Endothelial cell of umbilical vein (primary cell): ENCODE measurements at regions not wholly inside any gene's neighbourhood (a gene's known extent, or its start where the extent isn't known, plus 50 kb on each side); places are given as distances from the start of the nearest gene placed in this dataset.

Experiments
- BruUV-seq: library from RNA; stranded (reverse); fragments of 400-500 nt; replicated peaks from 2 replicates; lab custom pipeline; 2021; lab: Mats Ljungman, UMichigan
- CTCF ChIA-PET: fragments of 300-600, 350-600 bp; sonication (Branson Sonifier 250); formaldehyde crosslinking; loops from one replicate; lab custom pipeline; 2021; ENCODE audit warnings: antibody characterized with exemption, inconsistent platforms; lab: Charles Lee
- POLR2A ChIA-PET: fragments of 300-600, 350-600 bp; sonication (Branson Sonifier 250); formaldehyde crosslinking; loops from one replicate; lab custom pipeline; 2021; ENCODE audit warnings: antibody characterized with exemption, inconsistent platforms; lab: Charles Lee
- DNase-seq: peaks from one replicate; pipeline ENCODE4 v3.0.0-alpha.2; 2011; ENCODE audit warnings: low read depth, low spot score
- FAIRE-seq: peaks from 2 replicates; lab custom pipeline; 2011; peaks lifted over from hg19 to GRCh38; lab: Jason Lieb, UNC
- H2AFZ ChIP-seq: 2 replicates; pipeline ENCODE4 v1.6.0; 2012; ENCODE audit warnings: low read depth, low read length, control low read depth, inconsistent platforms
- H3K27ac ChIP-seq: 2 replicates; pipeline ENCODE4 v1.5.1; 2011; ENCODE audit warnings: low read depth, mild to moderate bottlenecking, control low read depth, low read length, moderate library complexity; ENCODE audit not compliant: insufficient read depth
- H3K27me3 ChIP-seq, 2 experiments: 2 replicates each; pipeline versions ENCODE4 v1.6.0 to v1.6.1; 2011; ENCODE audit warnings: low read length in 2 of 2, mixed read lengths in 1 of 2; ENCODE audit not compliant: control insufficient read depth in 2 of 2, insufficient read depth in 2 of 2
- H3K36me3 ChIP-seq, 2 experiments: 2 replicates in 1 of 2; 3 replicates in 1 of 2; pipeline ENCODE4 v1.5.1; 2011; ENCODE audit warnings: low read length in 2 of 2, mild to moderate bottlenecking in 1 of 2, moderate library complexity in 1 of 2; ENCODE audit not compliant: control insufficient read depth in 2 of 2, insufficient read depth in 2 of 2; ENCODE audit errors: extremely low read depth in 1 of 2
- H3K4me1 ChIP-seq: 3 replicates; pipeline ENCODE4 v1.5.1; 2011; ENCODE audit warnings: mild to moderate bottlenecking, low read length; ENCODE audit not compliant: control insufficient read depth, insufficient read depth; ENCODE audit errors: extremely low read depth
- H3K4me2 ChIP-seq: 2 replicates; pipeline ENCODE4 v1.6.1; 2011; ENCODE audit warnings: low read length, control low read depth, mixed read lengths; ENCODE audit not compliant: insufficient read depth
- H3K4me3 ChIP-seq, 3 experiments: fragments of 200-600 bp in 1 of 3; sonication (generic), shearing (Covaris generic) in 1 of 3; replicated peaks in 1 of 3; 2 replicates each; pipeline ENCODE4 v1.5.1; 2011 to 2016; ENCODE audit warnings: control low read depth in 3 of 3, low read length in 3 of 3, mild to moderate bottlenecking in 2 of 3, inconsistent platforms in 1 of 3, low read depth in 1 of 3, moderate library complexity in 1 of 3; ENCODE audit not compliant: insufficient read depth in 1 of 3
- H3K79me2 ChIP-seq: 2 replicates; pipeline ENCODE4 v1.6.0; 2012; ENCODE audit warnings: low read length, inconsistent platforms; ENCODE audit not compliant: control insufficient read depth, insufficient read depth
- H3K9ac ChIP-seq: replicated peaks from 2 replicates; pipeline ENCODE3; 2011; ENCODE audit warnings: low read length, control low read depth; ENCODE audit not compliant: insufficient read depth; ENCODE audit errors: extremely low read depth
- H3K9me1 ChIP-seq: replicated peaks from 3 replicates; pipeline ENCODE4 v1.6.0; 2011; ENCODE audit warnings: mild to moderate bottlenecking, low read length; ENCODE audit not compliant: control insufficient read depth, insufficient read depth; ENCODE audit errors: extremely low read depth
- H3K9me3 ChIP-seq: replicated peaks from 2 replicates; pipeline ENCODE4 v1.5.1; 2012; ENCODE audit warnings: low read length, inconsistent platforms; ENCODE audit not compliant: control insufficient read depth, insufficient read depth
- H4K20me1 ChIP-seq: replicated peaks from 2 replicates; pipeline ENCODE3; 2011; ENCODE audit warnings: mild to moderate bottlenecking, low read length; ENCODE audit not compliant: control insufficient read depth, insufficient read depth; ENCODE audit errors: extremely low read depth
- EZH2 ChIP-seq: IDR thresholded peaks from 2 replicates; pipeline ENCODE4 v1.6.1; 2012; ENCODE audit warnings: borderline replicate concordance, low read depth, mild to moderate bottlenecking, moderate library complexity, low read length, inconsistent platforms; ENCODE audit not compliant: severe bottlenecking
- FOS ChIP-seq: IDR thresholded peaks from 2 replicates; pipeline ENCODE4 v1.6.1; 2011; ENCODE audit warnings: mild to moderate bottlenecking, low read length, moderate library complexity, borderline replicate concordance; ENCODE audit not compliant: insufficient read depth
- GATA2 ChIP-seq: IDR thresholded peaks from 2 replicates; pipeline ENCODE4 v1.7.0; 2011; ENCODE audit warnings: low read depth, mild to moderate bottlenecking, moderate library complexity, mixed read lengths, low read length; ENCODE audit not compliant: insufficient read length, insufficient read depth
- JUN ChIP-seq: IDR thresholded peaks from 2 replicates; pipeline ENCODE4 v1.6.1; 2011; ENCODE audit warnings: borderline replicate concordance, low read depth; ENCODE audit not compliant: insufficient read length, insufficient read depth
- MYC ChIP-seq: IDR thresholded peaks from one replicate; pipeline ENCODE4 v1.6.1; 2011; ENCODE audit warnings: mild to moderate bottlenecking, low read depth, low read length
- POLR2A ChIP-seq: IDR thresholded peaks from 2 replicates; pipeline ENCODE4 v1.6.1; 2012; ENCODE audit warnings: low read depth, mild to moderate bottlenecking, control low read depth, low read length
- POLR2AphosphoS5 ChIP-seq: IDR thresholded peaks from 2 replicates; pipeline ENCODE4 v1.6.1; 2012; ENCODE audit warnings: low read depth, mild to moderate bottlenecking, control low read depth, low read length, moderate library complexity; ENCODE audit not compliant: insufficient read depth
- dilution Hi-C: fragments of 300-500 bp; cut with MboI; formaldehyde crosslinking; loops from one replicate; pipeline ENCODE4 v1.15.0; 2019; ENCODE audit warnings: low sequenced_read_pairs; ENCODE audit not compliant: extremely low pct_ligation_motif_present
- intact Hi-C: fragments of 100-400 bp; cut with micrococcal nuclease; formaldehyde crosslinking; loops from one replicate; pipeline ENCODE4 v1.10.0; 2022
- TF ChIP-seq, protein P1 (sequence below): IDR thresholded peaks from 2 replicates; pipeline ENCODE4 v1.6.1; 2011; ENCODE audit not compliant: insufficient read depth, insufficient read length
- TF ChIP-seq, protein P2 (sequence below), 2 donors: IDR thresholded peaks; 1 replicate in 1 of 2; 2 replicates in 1 of 2; pipeline ENCODE4 v1.5.1; 2011; ENCODE audit warnings: low read length in 2 of 2, mild to moderate bottlenecking in 2 of 2, moderate library complexity in 2 of 2, control low read depth in 1 of 2, inconsistent platforms in 1 of 2, low read depth in 1 of 2; ENCODE audit not compliant: insufficient read depth in 1 of 2; ENCODE audit errors: extremely low read depth in 1 of 2

DNA sequence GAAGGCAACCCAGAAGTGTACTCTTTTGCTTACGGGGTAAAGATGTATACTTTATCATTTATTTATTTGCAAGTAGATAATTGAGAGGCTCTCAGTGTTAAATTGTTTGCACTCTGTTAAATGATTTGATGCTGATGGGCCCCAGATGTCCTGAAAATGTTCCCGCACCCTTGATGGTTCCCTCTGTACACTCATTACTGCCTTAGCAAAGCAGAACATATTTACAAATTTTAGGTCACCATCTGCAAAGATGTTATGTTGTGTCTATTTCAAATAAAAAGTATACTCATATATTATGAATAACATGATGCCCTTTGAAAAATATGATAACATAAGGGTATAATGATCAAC lies 240.5 kb upstream of the SNX7 start:
- Histone ChIP-seq H4K20me1 (no peaks in the 10 kb centered on the region), H3K36me3 (no peaks in the 10 kb centered on the region), H3K4me3 (no peak overlapping the region), H2AFZ (no peak overlapping the region), H3K27me3 (no peaks in the 10 kb centered on the region), H3K4me2 (no peak overlapping the region), H3K4me1 (peaks cover 13% of the 10 kb centered on the region), H3K9me3 (no peaks in the 10 kb centered on the region), H3K79me2 (no peaks in the 10 kb centered on the region), H3K9ac (no peak overlapping the region), H3K27ac (no peak overlapping the region), H3K9me1 (no peaks in the 10 kb centered on the region)
- ChIA-PET POLR2A (no interaction called here), CTCF (interaction anchor here (1.2 kb wide), 1 partner anchor 15 kb away, joined by 3 read pairs; no protein-coding TSS in a partner anchor)
- FAIRE-seq = no peak
- TF ChIP-seq EZH2 = no peak
- dilution Hi-C loops = no loop called here
- no TSS peak for BruUV-seq
- intact Hi-C loops = no loop called here
- no peak for DNase-seq

DNA sequence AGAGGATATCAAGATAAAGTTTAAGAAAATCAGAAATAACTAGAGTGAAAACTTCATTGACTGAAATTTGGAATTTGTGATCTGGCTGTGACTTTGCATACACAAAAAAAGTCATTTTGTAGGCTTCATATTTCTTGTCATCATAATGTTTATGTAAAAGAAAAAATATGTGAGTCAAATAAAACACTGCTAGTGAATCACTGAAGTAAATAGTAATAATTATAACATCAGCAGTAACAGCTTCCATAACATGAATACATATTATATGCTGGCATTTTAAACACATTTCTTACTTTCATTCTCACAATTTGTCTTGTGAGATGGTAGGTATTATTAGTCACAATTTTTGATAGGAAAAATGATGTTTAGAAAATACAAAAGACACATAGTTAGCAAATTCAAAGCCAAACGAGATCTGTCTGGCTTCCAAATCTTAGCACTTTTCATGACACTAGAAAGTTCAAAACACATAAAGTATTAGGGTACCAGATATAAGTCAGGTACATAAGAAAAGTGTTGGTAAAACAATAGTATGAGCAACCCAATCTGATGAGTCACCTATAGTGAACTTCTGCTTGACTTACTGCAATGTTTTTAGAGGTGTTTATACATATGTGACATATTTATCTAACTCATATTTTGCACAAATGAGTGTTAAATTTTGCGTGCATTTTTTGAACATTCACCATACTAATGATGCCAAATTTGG lies 241.0 kb upstream of the SNX7 start:
- ChIA-PET CTCF (interaction anchor here (1.2 kb wide), 1 partner anchor 15 kb away, joined by 3 read pairs; no protein-coding TSS in a partner anchor), POLR2A (no interaction called here)
- FAIRE-seq (peak; percentile 70), DNase-seq (peak; percentile 56)
- H3K36me3 ChIP-seq = no peaks in the 10 kb centered on the region
- peaks cover 13% of the 10 kb centered on the region for H3K4me1 ChIP-seq
- H3K27ac ChIP-seq = peak overlapping the region; percentile 29
- H3K9ac ChIP-seq = no peak overlapping the region
- no peaks in the 10 kb centered on the region for H3K9me3 ChIP-seq
- H3K9me1 ChIP-seq = no peaks in the 10 kb centered on the region
- no peaks in the 10 kb centered on the region for H4K20me1 ChIP-seq
- no peak overlapping the region for H3K4me3 ChIP-seq
- H3K4me2 ChIP-seq = peak overlapping the region; percentile 24
- no peaks in the 10 kb centered on the region for H3K27me3 ChIP-seq
- H2AFZ ChIP-seq = no peak overlapping the region
- no peaks in the 10 kb centered on the region for H3K79me2 ChIP-seq
- intact Hi-C loops (no loop called here), dilution Hi-C loops (no loop called here)
- no TSS peak for BruUV-seq
- TF ChIP-seq POLR2AphosphoS5 (no peak), FOS (peak; percentile 84), POLR2A (no peak), EZH2 (no peak), GATA2 (no peak), MYC (no peak), JUN (peak; percentile 71)
- TF ChIP-seq, protein P1, sequence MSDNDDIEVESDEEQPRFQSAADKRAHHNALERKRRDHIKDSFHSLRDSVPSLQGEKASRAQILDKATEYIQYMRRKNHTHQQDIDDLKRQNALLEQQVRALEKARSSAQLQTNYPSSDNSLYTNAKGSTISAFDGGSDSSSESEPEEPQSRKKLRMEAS = no peak
- TF ChIP-seq, protein P2, sequence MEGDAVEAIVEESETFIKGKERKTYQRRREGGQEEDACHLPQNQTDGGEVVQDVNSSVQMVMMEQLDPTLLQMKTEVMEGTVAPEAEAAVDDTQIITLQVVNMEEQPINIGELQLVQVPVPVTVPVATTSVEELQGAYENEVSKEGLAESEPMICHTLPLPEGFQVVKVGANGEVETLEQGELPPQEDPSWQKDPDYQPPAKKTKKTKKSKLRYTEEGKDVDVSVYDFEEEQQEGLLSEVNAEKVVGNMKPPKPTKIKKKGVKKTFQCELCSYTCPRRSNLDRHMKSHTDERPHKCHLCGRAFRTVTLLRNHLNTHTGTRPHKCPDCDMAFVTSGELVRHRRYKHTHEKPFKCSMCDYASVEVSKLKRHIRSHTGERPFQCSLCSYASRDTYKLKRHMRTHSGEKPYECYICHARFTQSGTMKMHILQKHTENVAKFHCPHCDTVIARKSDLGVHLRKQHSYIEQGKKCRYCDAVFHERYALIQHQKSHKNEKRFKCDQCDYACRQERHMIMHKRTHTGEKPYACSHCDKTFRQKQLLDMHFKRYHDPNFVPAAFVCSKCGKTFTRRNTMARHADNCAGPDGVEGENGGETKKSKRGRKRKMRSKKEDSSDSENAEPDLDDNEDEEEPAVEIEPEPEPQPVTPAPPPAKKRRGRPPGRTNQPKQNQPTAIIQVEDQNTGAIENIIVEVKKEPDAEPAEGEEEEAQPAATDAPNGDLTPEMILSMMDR (IDR thresholded peaks at IDR 0.05; ENCODE audit: extremely low read depth in 1 of 2, insufficient read depth in 1 of 2, low read depth in 1 of 2, low read length in 2 of 2) = no peak
